ENCODE measurements at regions not wholly inside any gene's neighbourhood (a gene's known extent, or its start where the extent isn't known, plus 50 kb on each side); places are given as distances from the start of the nearest gene placed in this dataset.

DNA sequence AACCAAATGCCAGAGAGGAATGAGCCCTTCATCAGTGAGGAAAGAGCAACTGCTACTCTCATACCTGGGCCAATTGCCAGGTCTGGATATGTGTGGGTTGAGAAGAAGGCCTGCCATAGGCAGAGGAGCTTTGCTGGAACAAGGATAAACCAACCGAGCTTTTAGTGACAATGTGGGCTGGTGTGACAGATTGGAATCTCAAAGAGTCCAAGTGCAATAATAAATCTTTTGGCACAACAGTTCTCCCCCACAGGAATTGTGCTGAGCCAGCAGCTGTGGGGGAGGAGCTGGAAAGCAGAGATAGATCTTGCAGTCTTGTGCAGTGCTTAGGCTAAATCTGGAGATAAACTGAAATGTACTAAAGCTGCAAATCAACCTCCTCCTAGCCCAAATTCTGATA lies 79.4 kb upstream of the ISX start:
- TF ChIP-seq, protein P1, sequence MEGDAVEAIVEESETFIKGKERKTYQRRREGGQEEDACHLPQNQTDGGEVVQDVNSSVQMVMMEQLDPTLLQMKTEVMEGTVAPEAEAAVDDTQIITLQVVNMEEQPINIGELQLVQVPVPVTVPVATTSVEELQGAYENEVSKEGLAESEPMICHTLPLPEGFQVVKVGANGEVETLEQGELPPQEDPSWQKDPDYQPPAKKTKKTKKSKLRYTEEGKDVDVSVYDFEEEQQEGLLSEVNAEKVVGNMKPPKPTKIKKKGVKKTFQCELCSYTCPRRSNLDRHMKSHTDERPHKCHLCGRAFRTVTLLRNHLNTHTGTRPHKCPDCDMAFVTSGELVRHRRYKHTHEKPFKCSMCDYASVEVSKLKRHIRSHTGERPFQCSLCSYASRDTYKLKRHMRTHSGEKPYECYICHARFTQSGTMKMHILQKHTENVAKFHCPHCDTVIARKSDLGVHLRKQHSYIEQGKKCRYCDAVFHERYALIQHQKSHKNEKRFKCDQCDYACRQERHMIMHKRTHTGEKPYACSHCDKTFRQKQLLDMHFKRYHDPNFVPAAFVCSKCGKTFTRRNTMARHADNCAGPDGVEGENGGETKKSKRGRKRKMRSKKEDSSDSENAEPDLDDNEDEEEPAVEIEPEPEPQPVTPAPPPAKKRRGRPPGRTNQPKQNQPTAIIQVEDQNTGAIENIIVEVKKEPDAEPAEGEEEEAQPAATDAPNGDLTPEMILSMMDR (conservative IDR thresholded peaks at IDR 0.05; ENCODE audit: low read depth, low read length): no peak
- no peak for TF ChIP-seq EZH2 (IDR thresholded peaks at IDR 0.05; ENCODE audit: borderline replicate concordance, low read depth, low read length, poor library complexity, severe bottlenecking)

All from A673 (cell line).